ENCODE measurements at regions not wholly inside any gene's neighbourhood (a gene's known extent, or its start where the extent isn't known, plus 50 kb on each side); places are given as distances from the start of the nearest gene placed in this dataset.
"Not testable (repeated sequence)": the region's sequence is repeated elsewhere in the genome, so short reads cannot be mapped to it uniquely, and the experiment has no call there.

DNA sequence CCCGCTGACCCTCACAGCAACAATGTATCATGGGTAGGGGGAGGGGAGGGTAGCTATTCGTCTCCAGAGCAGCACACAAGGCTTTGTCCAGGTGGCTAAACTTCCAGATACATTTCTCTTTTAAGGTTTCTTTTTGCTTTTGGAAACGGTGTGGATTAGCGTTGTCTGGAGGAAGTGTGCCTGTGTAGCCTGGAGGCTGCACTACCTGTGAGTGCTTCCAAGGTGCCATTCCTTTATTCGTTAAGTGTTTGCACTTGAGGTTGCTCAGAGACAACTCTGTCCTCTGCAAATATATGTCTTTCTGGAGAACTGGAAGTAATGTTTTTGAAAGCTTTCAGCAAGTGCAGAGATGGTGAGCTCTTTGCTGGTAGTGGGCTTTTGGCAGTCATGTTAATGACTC, 53.1 kb downstream of the HSFY1 start:
- DNase-seq, result not testable (repeated sequence)

DNA sequence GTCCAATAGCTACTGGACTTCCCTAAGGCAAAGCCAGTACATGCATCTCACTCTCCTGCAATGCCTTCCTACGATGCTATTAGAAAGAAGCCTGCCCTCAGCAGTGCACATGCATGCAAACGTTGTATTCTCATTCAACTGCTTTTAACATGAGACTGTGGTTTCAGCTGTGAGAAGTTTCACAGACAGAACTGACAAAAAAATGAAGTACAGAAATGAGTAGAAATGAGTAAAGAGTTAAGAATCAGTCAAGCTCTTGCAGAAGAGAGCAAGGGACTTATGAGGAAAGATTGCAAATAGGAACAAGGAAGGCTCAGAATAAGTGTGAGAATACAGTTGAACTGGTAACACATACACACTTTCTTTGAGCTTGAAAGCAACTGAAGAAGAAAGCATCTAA, 54.8 kb downstream of the HSFY1 start:
- DNase-seq, result not testable (repeated sequence)

DNA sequence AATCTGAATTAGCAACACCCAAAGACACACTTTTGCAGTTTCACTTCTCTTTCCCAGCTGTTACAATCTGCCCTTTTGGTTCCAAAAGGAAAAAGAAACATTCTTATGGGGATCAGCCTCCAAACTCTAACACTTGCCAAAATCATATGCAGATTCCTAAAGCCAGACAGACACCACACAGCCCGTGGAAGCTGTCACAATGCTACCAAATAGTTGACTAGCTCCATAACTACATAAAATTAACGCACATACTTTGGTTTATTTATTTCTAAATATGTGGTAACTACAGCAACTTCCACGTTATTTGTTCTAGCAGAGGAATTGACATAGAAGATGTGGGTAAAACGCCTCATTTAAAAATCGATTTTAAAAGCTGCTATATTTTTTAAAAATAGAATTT, 59.7 kb downstream of the HSFY1 start:
- DNase-seq, result not testable (repeated sequence)

DNA sequence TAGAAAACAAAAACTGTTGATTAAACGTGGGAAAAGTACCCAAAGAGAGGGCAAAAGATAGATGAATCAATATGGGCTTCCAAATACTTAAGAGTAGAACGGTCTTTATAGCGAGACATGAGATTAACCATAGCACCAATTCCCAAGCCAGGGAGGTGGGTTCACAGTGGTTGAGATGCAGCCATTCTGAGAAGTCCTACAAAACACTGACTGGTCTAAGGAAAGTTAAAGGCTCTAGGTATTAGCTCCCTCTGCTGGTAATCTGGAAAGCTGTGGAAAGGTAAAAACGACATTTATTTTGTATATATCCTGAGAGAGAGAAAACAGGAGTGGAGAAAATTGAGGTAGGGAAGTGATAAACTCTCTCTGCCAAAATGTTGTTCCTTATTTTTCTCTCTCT, 61.7 kb downstream of the HSFY1 start:
- not testable (repeated sequence) for DNase-seq

DNA sequence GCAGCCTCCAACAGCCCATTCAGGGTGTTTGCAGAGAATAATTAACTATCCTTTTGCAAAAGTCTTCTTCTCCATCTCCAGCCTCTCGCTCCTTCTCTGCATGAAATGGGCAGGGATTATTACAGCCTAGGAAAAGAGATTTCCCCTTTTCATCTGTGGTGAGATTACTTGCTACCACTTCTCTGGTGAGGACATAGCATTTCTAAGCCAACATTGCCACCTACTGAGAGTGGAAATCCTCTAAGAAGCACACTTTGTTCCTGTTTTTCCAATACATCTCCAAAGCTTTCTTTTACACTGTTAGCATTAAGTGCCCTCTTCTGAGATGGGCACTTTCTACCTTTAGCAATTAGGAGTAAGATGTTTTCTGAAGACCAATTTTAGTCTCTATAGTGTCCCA, 69.3 kb downstream of the HSFY1 start:
- not testable (repeated sequence) for DNase-seq

DNA sequence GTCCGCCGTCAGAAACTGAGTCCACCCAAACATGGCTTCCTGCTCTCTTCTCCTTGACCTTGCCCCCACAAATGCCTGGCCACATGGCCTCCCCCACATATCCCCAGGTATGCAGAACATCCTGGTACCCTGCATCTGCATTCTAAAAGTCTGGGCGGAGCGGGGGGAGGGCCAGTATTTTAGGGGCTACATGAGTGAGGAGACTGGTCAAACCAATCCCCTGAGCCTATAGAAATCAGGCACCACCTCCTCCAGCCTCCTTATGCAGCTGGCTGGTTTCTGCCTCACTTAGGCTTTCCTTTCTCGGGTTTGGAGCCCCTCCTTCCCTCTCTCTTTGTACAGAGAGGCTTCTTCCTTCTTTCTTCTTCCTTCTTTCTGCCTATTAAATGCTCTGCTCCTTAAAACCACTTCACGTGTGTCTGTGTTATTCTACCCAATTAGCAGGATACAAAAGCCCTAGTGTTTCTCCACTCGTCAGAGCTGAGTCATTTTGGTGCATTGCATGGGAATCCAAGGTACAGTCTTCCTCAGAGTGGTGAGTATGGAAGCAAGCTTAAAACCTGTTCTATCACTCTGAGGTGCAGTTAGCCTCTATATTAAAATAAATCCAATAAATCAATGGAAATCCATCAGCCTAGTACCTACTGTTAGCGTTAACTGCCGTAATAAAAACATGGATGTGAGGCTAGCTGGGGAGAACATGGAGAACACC, 83.4 kb downstream of the HSFY1 start:
- not testable (repeated sequence) for DNase-seq

DNA sequence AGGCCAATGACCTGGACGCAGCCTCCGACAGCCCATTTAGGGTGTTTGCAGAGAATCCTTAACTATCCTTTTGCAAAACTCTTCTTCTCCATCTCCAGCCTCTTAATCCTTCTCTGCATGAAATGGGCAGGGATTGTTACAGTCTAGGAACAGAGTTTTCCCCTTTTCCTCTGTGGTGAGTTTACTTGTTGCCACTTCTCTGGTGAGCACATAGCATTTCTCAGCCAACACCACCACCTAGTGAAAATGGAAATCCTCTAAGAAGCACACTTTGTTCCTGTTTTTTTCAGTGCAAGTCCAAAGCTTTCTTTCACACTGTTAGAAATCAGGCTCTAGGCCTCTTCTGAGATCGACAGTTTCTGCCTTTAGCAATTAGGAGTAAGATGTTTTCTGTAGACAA, 84.1 kb downstream of the HSFY1 start:
- DNase-seq, result not testable (repeated sequence)

DNA sequence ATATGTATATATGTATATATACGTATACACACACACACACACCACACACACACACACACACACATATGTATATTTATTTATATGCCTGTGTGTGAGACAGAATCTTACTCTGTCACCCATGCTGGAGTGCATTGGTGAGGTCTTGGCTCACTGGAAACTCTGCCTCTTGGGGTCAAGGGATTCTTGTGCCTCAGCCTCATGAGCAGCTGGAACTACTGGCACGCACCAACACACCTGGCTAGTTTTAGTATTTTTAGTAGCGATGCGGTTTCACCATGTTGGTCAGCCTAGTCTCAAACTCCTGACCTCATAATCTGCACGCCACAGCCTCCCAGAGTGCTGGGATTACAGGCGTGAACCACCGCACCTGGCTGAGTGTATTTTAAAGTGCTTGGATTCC, 85.1 kb downstream of the HSFY1 start:
- DNase-seq, result not testable (repeated sequence)

DNA sequence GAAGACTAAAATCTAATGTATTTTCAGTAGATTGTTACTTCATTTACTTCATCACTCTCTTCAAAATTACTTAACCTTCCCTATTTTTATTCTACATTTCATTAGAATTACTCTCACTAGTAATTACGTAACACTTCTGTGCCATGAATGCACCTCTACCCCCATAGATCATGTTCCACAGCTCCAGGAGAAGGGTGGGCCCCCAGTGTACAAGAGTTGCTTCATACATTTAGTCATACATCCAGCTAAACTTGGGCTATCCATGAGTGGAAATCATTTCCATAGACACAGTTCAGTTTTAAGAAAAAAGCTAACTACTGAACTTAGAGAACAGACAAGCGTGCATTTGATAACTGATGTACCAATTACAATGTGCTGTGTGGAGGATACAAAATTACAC, 104.2 kb downstream of the HSFY1 start:
- DNase-seq, result no peak

DNA sequence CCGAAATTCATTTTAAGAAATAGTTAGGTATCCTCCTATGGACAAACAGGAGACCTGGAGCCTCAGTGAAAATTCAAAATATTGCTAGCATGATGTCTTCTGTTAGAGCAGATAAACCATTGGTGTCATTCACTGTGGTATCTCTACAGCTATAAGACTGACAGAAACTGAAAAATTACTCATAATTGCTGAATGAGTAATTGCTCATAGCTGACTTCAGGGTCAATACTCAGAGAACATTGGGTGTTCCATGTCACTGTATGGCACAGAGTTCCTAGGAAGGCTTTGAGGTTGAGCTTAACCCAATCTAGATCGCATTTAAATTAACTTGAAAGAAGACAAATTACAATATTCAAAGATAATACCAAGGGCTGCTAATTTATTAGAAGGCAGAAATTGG, 109.0 kb downstream of the HSFY2 start:
- no peak for DNase-seq

DNA sequence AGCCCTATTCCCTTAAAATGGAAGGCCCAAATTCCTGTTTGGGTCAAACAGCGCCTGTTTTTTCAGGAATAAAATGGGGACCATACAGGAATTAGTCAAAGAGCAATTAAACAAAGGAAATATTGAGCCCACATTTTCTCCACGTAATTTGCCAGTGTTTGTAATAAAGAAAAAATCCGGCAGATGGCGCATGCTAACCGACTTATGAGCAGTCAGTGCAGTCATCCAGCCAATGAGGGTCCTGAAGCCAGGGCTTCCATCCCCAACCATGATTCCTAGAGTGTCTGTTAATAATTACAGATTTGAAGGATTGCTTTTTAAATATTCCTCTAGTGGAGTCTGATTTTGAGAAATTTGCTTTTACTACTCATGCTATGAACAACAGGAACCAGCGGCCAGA, 103.7 kb downstream of the HSFY2 start:
- peak; percentile 13 for DNase-seq

DNA sequence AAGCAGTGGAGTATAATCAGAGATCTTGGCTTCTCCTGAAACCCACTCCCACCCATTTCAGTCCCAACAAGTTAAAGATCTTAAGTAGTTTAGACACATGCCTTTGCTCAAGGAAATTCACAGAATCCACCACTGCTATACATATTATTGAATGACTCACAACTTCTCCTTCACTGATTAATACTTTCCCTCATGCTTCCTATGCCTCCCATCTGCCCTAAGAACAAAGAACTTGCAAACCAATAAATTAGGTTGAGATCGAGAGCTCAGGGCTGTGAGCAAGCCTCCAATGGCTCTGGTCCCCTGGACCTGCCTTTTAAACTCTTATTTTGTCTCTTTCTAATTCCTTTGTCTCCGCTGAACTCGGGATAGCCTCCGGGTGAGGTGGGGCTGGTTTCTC, 101.6 kb downstream of the HSFY2 start:
- DNase-seq, result no peak

DNA sequence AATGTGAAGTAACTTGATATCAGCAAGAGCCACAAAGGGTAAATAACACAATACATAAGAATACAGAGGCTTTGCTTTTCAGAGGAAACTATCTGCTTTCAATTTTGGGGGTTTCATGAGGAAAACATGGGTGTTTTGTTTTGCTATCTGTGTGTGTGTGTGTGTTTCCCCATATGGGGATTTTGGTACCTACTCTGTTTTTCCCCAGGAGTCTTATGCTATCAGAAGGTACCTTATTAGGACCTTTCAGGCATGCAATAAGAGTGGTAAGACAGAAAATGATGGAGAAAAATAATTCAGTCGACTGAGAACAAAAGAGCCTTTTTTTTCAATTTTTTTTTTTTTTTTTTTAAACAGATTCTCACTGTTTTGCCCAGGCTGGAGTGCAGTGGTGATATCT, 87.5 kb downstream of the HSFY2 start:
- DNase-seq, result not testable (repeated sequence)

DNA sequence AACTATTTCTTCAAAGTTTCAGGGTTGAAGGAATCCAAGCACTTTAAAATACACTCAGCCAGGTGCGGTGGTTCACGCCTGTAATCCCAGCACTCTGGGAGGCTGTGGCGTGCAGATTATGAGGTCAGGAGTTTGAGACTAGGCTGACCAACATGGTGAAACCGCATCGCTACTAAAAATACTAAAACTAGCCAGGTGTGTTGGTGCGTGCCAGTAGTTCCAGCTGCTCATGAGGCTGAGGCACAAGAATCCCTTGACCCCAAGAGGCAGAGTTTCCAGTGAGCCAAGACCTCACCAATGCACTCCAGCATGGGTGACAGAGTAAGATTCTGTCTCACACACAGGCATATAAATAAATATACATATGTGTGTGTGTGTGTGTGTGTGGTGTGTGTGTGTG, 85.2 kb downstream of the HSFY2 start:
- DNase-seq, result not testable (repeated sequence)

DNA sequence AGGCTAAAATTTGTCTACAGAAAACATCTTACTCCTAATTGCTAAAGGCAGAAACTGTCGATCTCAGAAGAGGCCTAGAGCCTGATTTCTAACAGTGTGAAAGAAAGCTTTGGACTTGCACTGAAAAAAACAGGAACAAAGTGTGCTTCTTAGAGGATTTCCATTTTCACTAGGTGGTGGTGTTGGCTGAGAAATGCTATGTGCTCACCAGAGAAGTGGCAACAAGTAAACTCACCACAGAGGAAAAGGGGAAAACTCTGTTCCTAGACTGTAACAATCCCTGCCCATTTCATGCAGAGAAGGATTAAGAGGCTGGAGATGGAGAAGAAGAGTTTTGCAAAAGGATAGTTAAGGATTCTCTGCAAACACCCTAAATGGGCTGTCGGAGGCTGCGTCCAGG, 84.1 kb downstream of the HSFY2 start:
- DNase-seq, result not testable (repeated sequence)

DNA sequence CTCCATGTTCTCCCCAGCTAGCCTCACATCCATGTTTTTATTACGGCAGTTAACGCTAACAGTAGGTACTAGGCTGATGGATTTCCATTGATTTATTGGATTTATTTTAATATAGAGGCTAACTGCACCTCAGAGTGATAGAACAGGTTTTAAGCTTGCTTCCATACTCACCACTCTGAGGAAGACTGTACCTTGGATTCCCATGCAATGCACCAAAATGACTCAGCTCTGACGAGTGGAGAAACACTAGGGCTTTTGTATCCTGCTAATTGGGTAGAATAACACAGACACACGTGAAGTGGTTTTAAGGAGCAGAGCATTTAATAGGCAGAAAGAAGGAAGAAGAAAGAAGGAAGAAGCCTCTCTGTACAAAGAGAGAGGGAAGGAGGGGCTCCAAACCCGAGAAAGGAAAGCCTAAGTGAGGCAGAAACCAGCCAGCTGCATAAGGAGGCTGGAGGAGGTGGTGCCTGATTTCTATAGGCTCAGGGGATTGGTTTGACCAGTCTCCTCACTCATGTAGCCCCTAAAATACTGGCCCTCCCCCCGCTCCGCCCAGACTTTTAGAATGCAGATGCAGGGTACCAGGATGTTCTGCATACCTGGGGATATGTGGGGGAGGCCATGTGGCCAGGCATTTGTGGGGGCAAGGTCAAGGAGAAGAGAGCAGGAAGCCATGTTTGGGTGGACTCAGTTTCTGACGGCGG, 83.5 kb downstream of the HSFY2 start:
- not testable (repeated sequence) for DNase-seq

DNA sequence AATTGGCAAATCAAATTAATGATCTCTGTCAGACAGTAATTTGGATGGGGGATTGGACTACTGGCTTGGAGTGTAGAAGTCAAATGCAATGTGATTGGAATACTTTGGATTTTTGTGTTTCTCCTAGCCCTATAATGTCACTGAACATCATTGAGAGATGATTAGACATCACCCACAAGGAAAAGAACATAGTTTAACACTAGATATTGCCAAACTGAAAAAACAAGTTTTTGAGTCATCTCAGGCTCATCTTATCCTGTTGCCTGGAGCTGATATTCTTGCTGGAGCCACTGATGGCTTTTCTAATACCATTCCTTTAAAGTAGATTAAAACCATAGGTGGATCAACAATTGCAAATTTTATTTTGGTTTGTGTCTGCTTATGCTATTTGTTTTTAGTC, 76.7 kb downstream of the HSFY2 start:
- not testable (repeated sequence) for DNase-seq

DNA sequence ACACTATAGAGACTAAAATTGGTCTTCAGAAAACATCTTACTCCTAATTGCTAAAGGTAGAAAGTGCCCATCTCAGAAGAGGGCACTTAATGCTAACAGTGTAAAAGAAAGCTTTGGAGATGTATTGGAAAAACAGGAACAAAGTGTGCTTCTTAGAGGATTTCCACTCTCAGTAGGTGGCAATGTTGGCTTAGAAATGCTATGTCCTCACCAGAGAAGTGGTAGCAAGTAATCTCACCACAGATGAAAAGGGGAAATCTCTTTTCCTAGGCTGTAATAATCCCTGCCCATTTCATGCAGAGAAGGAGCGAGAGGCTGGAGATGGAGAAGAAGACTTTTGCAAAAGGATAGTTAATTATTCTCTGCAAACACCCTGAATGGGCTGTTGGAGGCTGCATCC, 69.3 kb downstream of the HSFY2 start:
- DNase-seq, result not testable (repeated sequence)

DNA sequence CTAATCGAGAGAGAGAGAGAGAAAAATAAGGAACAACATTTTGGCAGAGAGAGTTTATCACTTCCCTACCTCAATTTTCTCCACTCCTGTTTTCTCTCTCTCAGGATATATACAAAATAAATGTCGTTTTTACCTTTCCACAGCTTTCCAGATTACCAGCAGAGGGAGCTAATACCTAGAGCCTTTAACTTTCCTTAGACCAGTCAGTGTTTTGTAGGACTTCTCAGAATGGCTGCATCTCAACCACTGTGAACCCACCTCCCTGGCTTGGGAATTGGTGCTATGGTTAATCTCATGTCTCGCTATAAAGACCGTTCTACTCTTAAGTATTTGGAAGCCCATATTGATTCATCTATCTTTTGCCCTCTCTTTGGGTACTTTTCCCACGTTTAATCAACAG, 61.8 kb downstream of the HSFY2 start:
- DNase-seq, result not testable (repeated sequence)

DNA sequence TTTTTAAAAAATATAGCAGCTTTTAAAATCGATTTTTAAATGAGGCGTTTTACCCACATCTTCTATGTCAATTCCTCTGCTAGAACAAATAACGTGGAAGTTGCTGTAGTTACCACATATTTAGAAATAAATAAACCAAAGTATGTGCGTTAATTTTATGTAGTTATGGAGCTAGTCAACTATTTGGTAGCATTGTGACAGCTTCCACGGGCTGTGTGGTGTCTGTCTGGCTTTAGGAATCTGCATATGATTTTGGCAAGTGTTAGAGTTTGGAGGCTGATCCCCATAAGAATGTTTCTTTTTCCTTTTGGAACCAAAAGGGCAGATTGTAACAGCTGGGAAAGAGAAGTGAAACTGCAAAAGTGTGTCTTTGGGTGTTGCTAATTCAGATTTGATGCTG, 59.8 kb downstream of the HSFY2 start:
- DNase-seq, result not testable (repeated sequence)

DNA sequence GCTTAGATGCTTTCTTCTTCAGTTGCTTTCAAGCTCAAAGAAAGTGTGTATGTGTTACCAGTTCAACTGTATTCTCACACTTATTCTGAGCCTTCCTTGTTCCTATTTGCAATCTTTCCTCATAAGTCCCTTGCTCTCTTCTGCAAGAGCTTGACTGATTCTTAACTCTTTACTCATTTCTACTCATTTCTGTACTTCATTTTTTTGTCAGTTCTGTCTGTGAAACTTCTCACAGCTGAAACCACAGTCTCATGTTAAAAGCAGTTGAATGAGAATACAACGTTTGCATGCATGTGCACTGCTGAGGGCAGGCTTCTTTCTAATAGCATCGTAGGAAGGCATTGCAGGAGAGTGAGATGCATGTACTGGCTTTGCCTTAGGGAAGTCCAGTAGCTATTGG, 54.8 kb downstream of the HSFY2 start:
- DNase-seq, result not testable (repeated sequence)

DNA sequence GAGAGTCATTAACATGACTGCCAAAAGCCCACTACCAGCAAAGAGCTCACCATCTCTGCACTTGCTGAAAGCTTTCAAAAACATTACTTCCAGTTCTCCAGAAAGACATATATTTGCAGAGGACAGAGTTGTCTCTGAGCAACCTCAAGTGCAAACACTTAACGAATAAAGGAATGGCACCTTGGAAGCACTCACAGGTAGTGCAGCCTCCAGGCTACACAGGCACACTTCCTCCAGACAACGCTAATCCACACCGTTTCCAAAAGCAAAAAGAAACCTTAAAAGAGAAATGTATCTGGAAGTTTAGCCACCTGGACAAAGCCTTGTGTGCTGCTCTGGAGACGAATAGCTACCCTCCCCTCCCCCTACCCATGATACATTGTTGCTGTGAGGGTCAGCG, 53.1 kb downstream of the HSFY2 start:
- not testable (repeated sequence) for DNase-seq
